K562 (cell line): ENCODE measurements at regions not wholly inside any gene's neighbourhood (a gene's known extent, or its start where the extent isn't known, plus 50 kb on each side); places are given as distances from the start of the nearest gene placed in this dataset.

ENCODE experiments used
- ATAC-seq: fragments of 200-7000 bp; cut with Tn5 transposase; 3 replicates; pipeline ENCODE4 v1.9.1; 2020; ENCODE audit warnings: moderate library complexity
- BruUV-seq: library from RNA; stranded (reverse); fragments of 400-500 nt; replicated peaks from 2 replicates; lab custom pipeline; 2021; lab: Mats Ljungman, UMichigan
- CTCF ChIA-PET: fragments of 300-600 bp; formaldehyde crosslinking; extraction: SDS; loops from one replicate; lab custom pipeline; 2021; ENCODE audit warnings: low intra/inter-chr PET ratio; lab: Yijun Ruan, JAX
- POLR2A ChIA-PET: fragments of 300-600, 350-650 bp; sonication (Branson Sonifier 250); formaldehyde crosslinking; extraction: SDS; loops from one replicate; lab custom pipeline; 2021; ENCODE audit warnings: antibody characterized with exemption, inconsistent platforms; lab: Yijun Ruan, JAX
- DNase-seq, 4 experiments: peaks; one replicate each; pipeline versions ENCODE4 v3.0.0 to v3.0.0-alpha.2; 2011 to 2018; ENCODE audit warnings: low spot score in 3 of 4, mixed read lengths in 3 of 4; ENCODE audit errors: extremely low read depth in 1 of 4
- FAIRE-seq: peaks from 2 replicates; lab custom pipeline; 2011; peaks lifted over from hg19 to GRCh38; lab: Jason Lieb, UNC
- H2AFZ ChIP-seq: 2 replicates; pipeline ENCODE4 v1.6.0; 2011; ENCODE audit warnings: low read depth, low read length, control low read depth, inconsistent platforms
- H3K27ac ChIP-seq: fragments of 200-600 bp; 3 replicates; pipeline ENCODE4 v1.8.0; 2011; ENCODE audit warnings: low read depth, mild to moderate bottlenecking, control low read depth, inconsistent platforms, low read length, moderate library complexity, mixed read lengths; ENCODE audit errors: extremely low read depth
- H3K27me3 ChIP-seq, 2 experiments: fragments of 300-600 bp in 1 of 2; 2 replicates in 1 of 2; 3 replicates in 1 of 2; pipeline versions ENCODE4 v1.6.0 to v1.8.0; 2011; ENCODE audit warnings: inconsistent platforms in 2 of 2, low read length in 2 of 2, mild to moderate bottlenecking in 1 of 2, mixed read lengths in 1 of 2, moderate library complexity in 1 of 2; ENCODE audit not compliant: control insufficient read depth in 2 of 2, insufficient read depth in 2 of 2
- H3K36me3 ChIP-seq: fragments of 300-600 bp; 3 replicates; pipeline ENCODE4 v1.8.0; 2011; ENCODE audit warnings: mild to moderate bottlenecking, low read length, inconsistent platforms; ENCODE audit not compliant: control insufficient read depth, insufficient read depth
- H3K4me1 ChIP-seq, 2 experiments: fragments of 200-600 bp in 1 of 2; replicated peaks in 1 of 2; 2 replicates in 1 of 2; 3 replicates in 1 of 2; pipeline versions ENCODE4 v1.5.1 to v1.8.0; 2011; ENCODE audit warnings: inconsistent platforms in 2 of 2, low read length in 2 of 2, mild to moderate bottlenecking in 1 of 2, mixed read lengths in 1 of 2, moderate library complexity in 1 of 2; ENCODE audit not compliant: control insufficient read depth in 2 of 2, insufficient read depth in 2 of 2
- H3K4me2 ChIP-seq: 2 replicates; pipeline ENCODE4 v1.6.1; 2011; ENCODE audit warnings: low read length, control low read depth, inconsistent platforms, mixed read lengths; ENCODE audit not compliant: insufficient read depth
- H3K4me3 ChIP-seq: fragments of 200-600 bp; sonication (generic), shearing (Covaris generic); 2 replicates; pipeline ENCODE4 v1.5.1; 2016; ENCODE audit warnings: control low read depth, inconsistent platforms
- H3K79me2 ChIP-seq: fragments of 200-600 bp; 3 replicates; pipeline ENCODE4 v1.8.0; 2011; ENCODE audit warnings: low read length, inconsistent platforms; ENCODE audit not compliant: control insufficient read depth, insufficient read depth
- H3K9ac ChIP-seq, 2 experiments: 2 replicates each; pipeline versions ENCODE4 v1.6.0 to v1.6.1; 2011; ENCODE audit warnings: low read depth in 2 of 2, low read length in 2 of 2, control low read depth in 1 of 2, inconsistent platforms in 1 of 2, mild to moderate bottlenecking in 1 of 2, mixed read lengths in 1 of 2; ENCODE audit not compliant: insufficient read depth in 1 of 2
- H3K9me1 ChIP-seq: one replicate; pipeline ENCODE4 v1.6.0; 2011; ENCODE audit warnings: inconsistent platforms, mild to moderate bottlenecking, low read length, moderate library complexity; ENCODE audit not compliant: control insufficient read depth, insufficient read depth
- H3K9me3 ChIP-seq: replicated peaks from 2 replicates; pipeline ENCODE4 v1.5.1; 2011; ENCODE audit warnings: low read depth, low read length, inconsistent platforms; ENCODE audit not compliant: control insufficient read depth, insufficient read depth
- H4K20me1 ChIP-seq: replicated peaks from 2 replicates; pipeline ENCODE4 v1.6.1; 2011; ENCODE audit warnings: low read length, inconsistent platforms, mixed read lengths; ENCODE audit not compliant: control insufficient read depth, insufficient read depth
- ATF1 ChIP-seq, 2 experiments: fragments of 450-650 bp in 1 of 2; IDR thresholded peaks; 2 replicates each; pipeline ENCODE4 v1.6.1; 2016; ENCODE audit warnings: missing compliant biosample characterization in 1 of 2, missing genetic modification characterization in 1 of 2
- BCOR ChIP-seq: fragments of 450-650 bp; IDR thresholded peaks from 2 replicates; pipeline ENCODE4 v1.6.1; 2016
- CHD1 ChIP-seq: fragments of 200-600 bp; sonication (generic); IDR thresholded peaks from one replicate; pipeline ENCODE4 v1.6.1; 2012; ENCODE audit warnings: mild to moderate bottlenecking, moderate library complexity, low read length, inconsistent platforms
- E2F3 ChIP-seq: fragments of 250-450 bp; sonication (Bioruptor Pico); IDR thresholded peaks from 2 replicates; pipeline ENCODE4 v1.4.0; 2020; ENCODE audit warnings: mild to moderate bottlenecking
- EGR1 ChIP-seq: fragments of 450-650 bp; conservative IDR thresholded peaks from 2 replicates; pipeline ENCODE4 v1.6.1; 2017; ENCODE audit warnings: mild to moderate bottlenecking
- KAT2B ChIP-seq: IDR thresholded peaks from one replicate; pipeline ENCODE4 v1.6.1; 2012; ENCODE audit warnings: low read depth, mild to moderate bottlenecking, control low read depth, inconsistent platforms, low read length, moderate library complexity
- KDM1A ChIP-seq, 2 experiments: fragments of 450-650 bp; IDR thresholded peaks; 2 replicates each; pipeline ENCODE4 v1.6.1; 2016; ENCODE audit warnings: mild to moderate bottlenecking in 2 of 2
- KLF16 ChIP-seq: IDR thresholded peaks from 2 replicates; pipeline ENCODE4 v1.6.1; 2016; ENCODE audit warnings: antibody characterized with exemption
- POLR3G ChIP-seq: IDR thresholded peaks from 2 replicates; pipeline ENCODE4 v1.6.1; 2011; ENCODE audit not compliant: insufficient read length, insufficient replicate concordance; ENCODE audit errors: extremely low read depth
- RBM25 ChIP-seq: fragments of 200-400 bp; formaldehyde crosslinking; IDR thresholded peaks from 2 replicates; pipeline ENCODE4 v1.6.1; 2018; ENCODE audit warnings: low read length, low read depth, moderate library complexity; ENCODE audit not compliant: severe bottlenecking
- RCOR1 ChIP-seq, 2 experiments: IDR thresholded peaks; 2 replicates each; pipeline ENCODE4 v1.6.1; 2012; ENCODE audit warnings: low read depth in 2 of 2, low read length in 2 of 2, borderline replicate concordance in 1 of 2, improper control_type of control experiment in 1 of 2
- SMARCB1 ChIP-seq: IDR thresholded peaks from 2 replicates; pipeline ENCODE4 v1.6.1; 2011; ENCODE audit warnings: improper control_type of control experiment, low read depth; ENCODE audit not compliant: insufficient read length
- SRSF7 ChIP-seq: fragments of 200-400 bp; formaldehyde crosslinking; optimal IDR thresholded peaks from 2 replicates; pipeline ENCODE3; 2017; ENCODE audit warnings: mild to moderate bottlenecking, low read depth, low read length
- XRCC3 ChIP-seq: fragments of 450-650 bp; IDR thresholded peaks from 2 replicates; pipeline ENCODE4 v1.6.1; 2017; ENCODE audit warnings: mild to moderate bottlenecking, moderate library complexity
- ZBED1 ChIP-seq: IDR thresholded peaks from 2 replicates; pipeline ENCODE4 v1.6.1; 2014
- ZNF3 ChIP-seq: fragments of 250-450 bp; sonication (Bioruptor Pico); IDR thresholded peaks from 2 replicates; pipeline ENCODE4 v1.5.0; 2021; ENCODE audit warnings: mild to moderate bottlenecking, moderate library complexity
- WGBS: fragments of 100-300 bp; shearing (Covaris generic); methylation state at CpG from one replicate; pipeline ENCODE4 v1.1.6; 2016; ENCODE audit warnings: low coverage, mixed read lengths; ENCODE audit not compliant: insufficient coverage; ENCODE audit errors: missing lambda C conversion rate; 5-methylcytosine and 5-hydroxymethylcytosine counted together
- in situ Hi-C: fragments of 300-500 bp; cut with MboI; formaldehyde crosslinking; loops from 4 replicates; pipeline ENCODE4 v1.15.0; 2018; ENCODE audit warnings: inconsistent platforms, mixed read lengths
- intact Hi-C: fragments of 100-400 bp; cut with micrococcal nuclease; formaldehyde crosslinking; loops from 2 replicates; pipeline ENCODE4 v1.14.2; 2022
- TF ChIP-seq, protein P1 (sequence below), 2 experiments: fragments of 450-650 bp in 1 of 2; IDR thresholded peaks; 2 replicates each; pipeline ENCODE4 v1.6.1; 2011 to 2017; ENCODE audit warnings: low read depth in 2 of 2, antibody characterized with exemption in 1 of 2, borderline replicate concordance in 1 of 2, low read length in 1 of 2, mild to moderate bottlenecking in 1 of 2, mixed read lengths in 1 of 2; ENCODE audit not compliant: control insufficient read depth in 1 of 2
- TF ChIP-seq, protein P2 (sequence below): sonication (generic); formaldehyde crosslinking; IDR thresholded peaks from 2 replicates; pipeline ENCODE4 v1.8.0; 2022; ENCODE audit warnings: mild to moderate bottlenecking, low read depth, missing genetic modification reagents

DNA sequence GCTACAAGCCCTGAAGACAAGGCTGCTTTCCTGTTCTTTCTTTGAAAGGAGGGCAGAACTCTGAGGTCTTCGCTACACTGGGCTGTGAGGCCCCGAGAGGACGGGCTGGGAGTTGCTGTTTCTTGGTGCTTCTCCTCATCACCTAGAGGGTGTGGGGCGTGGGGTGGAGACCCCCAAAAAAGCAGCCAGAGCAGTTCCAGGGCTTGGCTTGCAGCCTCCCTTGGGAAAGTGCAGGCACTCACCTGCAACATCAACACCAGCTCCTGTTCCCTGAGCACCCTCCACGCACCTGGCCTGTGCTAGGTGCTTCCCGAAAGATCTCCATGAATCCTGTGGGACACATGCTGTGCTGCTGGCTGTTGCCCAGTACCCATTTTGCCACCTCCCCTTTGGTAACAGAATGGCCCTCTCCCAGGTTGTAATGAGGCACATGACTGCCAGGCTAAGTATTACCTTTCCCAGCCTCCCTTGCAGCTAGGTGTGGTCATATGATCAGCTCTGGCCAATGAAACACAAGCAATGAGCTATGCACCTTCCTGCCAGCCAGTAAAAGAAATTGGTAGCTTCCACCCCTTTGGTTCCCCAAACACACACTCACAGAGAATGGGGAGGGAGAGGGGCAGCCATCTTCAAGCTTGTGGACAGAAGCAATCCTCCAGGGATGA, 146.0 kb downstream of the C9orf50 start (continued):
- TF ChIP-seq, protein P1, sequence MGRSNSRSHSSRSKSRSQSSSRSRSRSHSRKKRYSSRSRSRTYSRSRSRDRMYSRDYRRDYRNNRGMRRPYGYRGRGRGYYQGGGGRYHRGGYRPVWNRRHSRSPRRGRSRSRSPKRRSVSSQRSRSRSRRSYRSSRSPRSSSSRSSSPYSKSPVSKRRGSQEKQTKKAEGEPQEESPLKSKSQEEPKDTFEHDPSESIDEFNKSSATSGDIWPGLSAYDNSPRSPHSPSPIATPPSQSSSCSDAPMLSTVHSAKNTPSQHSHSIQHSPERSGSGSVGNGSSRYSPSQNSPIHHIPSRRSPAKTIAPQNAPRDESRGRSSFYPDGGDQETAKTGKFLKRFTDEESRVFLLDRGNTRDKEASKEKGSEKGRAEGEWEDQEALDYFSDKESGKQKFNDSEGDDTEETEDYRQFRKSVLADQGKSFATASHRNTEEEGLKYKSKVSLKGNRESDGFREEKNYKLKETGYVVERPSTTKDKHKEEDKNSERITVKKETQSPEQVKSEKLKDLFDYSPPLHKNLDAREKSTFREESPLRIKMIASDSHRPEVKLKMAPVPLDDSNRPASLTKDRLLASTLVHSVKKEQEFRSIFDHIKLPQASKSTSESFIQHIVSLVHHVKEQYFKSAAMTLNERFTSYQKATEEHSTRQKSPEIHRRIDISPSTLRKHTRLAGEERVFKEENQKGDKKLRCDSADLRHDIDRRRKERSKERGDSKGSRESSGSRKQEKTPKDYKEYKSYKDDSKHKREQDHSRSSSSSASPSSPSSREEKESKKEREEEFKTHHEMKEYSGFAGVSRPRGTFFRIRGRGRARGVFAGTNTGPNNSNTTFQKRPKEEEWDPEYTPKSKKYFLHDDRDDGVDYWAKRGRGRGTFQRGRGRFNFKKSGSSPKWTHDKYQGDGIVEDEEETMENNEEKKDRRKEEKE (IDR thresholded peaks at IDR 0.05; ENCODE audit: borderline replicate concordance in 1 of 2, control insufficient read depth in 1 of 2, low read depth in 2 of 2, low read length in 1 of 2), result no peak
- TF ChIP-seq ZNF3 (CRISPR knock-in tag), result no peak

DNA sequence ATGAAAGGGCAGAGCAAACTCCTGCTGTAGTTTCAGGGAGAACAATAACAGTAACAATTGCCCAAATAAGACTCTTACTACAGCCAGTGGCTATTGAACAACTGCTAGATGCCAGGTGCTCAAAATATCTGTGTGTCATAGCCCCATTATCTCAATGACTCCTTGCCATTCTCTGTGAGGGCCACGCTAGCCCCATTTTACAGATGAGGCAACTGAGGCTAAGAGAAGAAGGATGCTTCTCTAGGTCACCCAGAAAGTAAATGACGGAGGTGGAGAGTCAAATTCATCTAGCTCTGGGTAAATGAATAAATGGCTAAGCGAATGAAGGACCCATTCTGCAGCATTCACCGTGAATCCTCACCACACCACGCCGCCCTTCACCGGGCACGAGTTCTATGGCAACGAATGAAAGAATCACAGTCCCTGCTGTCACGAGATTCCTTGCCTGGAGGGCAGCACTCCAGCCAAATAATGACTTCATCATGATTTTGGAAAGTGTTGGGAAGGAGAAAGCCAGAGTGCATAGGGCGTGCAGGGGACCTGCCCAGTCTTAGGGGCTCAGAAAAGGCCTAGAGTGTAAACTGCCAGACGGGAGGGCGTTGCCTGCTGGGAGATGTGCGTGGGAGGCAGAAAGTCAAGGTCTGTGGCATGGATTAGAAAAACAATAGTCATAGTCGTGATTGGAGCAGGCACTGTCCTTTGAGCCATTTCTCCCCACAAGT, 147.2 kb downstream of the C9orf50 start:
- Histone ChIP-seq H3K9me1 (no peaks in the 10 kb centered on the region), H3K27ac (no peak overlapping the region), H3K9me3 (peaks cover 10% of the 10 kb centered on the region), H3K36me3 (no peaks in the 10 kb centered on the region), H3K4me2 (no peak overlapping the region), H3K4me1 (peaks cover 20 to 24% of the 10 kb centered on the region in 2 experiments), H3K27me3 (no peaks in the 10 kb centered on the region), H3K4me3 (no peak overlapping the region), H4K20me1 (no peaks in the 10 kb centered on the region), H3K9ac (no peak overlapping the region), H3K79me2 (no peaks in the 10 kb centered on the region), H2AFZ (no peak overlapping the region)
- ChIA-PET CTCF (no interaction called here), POLR2A (no interaction called here)
- FAIRE-seq, result no peak
- BruUV-seq, result no TSS peak
- in situ Hi-C loops (no loop called here), intact Hi-C loops (no loop called here)
- 40% methylated on average over 15 of the region's 15 CpGs for whole genome bisulfite sequencing
- no peak for ATAC-seq
- DNase-seq, result peak in 2 of 4 experiments; percentile 24 to 38
- TF ChIP-seq EGR1 (peak; percentile 79), RBM25 (peak; percentile 81), ATF1 (CRISPR knock-in tag; IDR thresholded peaks at IDR 0.05) (no peak), ATF1 (tag; IDR thresholded peaks at IDR 0.05) (no peak), XRCC3 (no peak), KAT2B (no peak), BCOR (0 out of 2 replicates have a peak, but pooled peaks have one; percentile 19), ZBED1 (no peak), POLR3G (no peak), RCOR1 (IDR thresholded peaks at IDR 0.05; ENCODE audit: borderline replicate concordance in 1 of 2, low read depth in 2 of 2, low read length in 2 of 2) (peak in 1 of 2 experiments; percentile 87; a peak in 2 of 4 replicates), CHD1 (no peak), SRSF7 (no peak), SMARCB1 (no peak), KLF16 (no peak), E2F3 (CRISPR knock-in tag) (no peak), KDM1A (IDR thresholded peaks at IDR 0.05) (peak; percentile 88 to 89)
- TF ChIP-seq, protein P2, sequence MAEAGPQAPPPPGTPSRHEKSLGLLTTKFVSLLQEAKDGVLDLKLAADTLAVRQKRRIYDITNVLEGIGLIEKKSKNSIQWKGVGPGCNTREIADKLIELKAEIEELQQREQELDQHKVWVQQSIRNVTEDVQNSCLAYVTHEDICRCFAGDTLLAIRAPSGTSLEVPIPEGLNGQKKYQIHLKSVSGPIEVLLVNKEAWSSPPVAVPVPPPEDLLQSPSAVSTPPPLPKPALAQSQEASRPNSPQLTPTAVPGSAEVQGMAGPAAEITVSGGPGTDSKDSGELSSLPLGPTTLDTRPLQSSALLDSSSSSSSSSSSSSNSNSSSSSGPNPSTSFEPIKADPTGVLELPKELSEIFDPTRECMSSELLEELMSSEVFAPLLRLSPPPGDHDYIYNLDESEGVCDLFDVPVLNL, result no peak
